ENCODE measurements at regions not wholly inside any gene's neighbourhood (a gene's known extent, or its start where the extent isn't known, plus 50 kb on each side); places are given as distances from the start of the nearest gene placed in this dataset.
"Not testable (repeated sequence)": the region's sequence is repeated elsewhere in the genome, so short reads cannot be mapped to it uniquely, and the experiment has no call there.

- DNase-seq: not testable (repeated sequence)
Measured at GRCh38 chr7:73244782-73245311, 63.8 kb downstream of the NSUN5 start.

GRCh38 chr7:73234994-73235717 is 73.5 kb downstream of the NSUN5 start:
- DNase-seq: not testable (repeated sequence)

GRCh38 chr7:73225745-73226144 is 82.9 kb downstream of the NSUN5 start:
- DNase-seq: not testable (repeated sequence)

GRCh38 chr7:73221724-73222123 is 86.9 kb downstream of the NSUN5 start:
- DNase-seq: not testable (repeated sequence)

- DNase-seq: not testable (repeated sequence)
Measured at GRCh38 chr7:73220766-73221370, 87.8 kb downstream of the NSUN5 start.

GRCh38 chr7:73220357-73220756 is 88.3 kb downstream of the NSUN5 start:
- DNase-seq: not testable (repeated sequence)

- not testable (repeated sequence) for DNase-seq
Measured at GRCh38 chr7:73218802-73219201, 89.8 kb downstream of the NSUN5 start.

- DNase-seq: not testable (repeated sequence)
Measured at GRCh38 chr7:73216046-73216675, 92.5 kb downstream of the NSUN5 start.

GRCh38 chr7:73215232-73215631 is 93.4 kb downstream of the NSUN5 start:
- not testable (repeated sequence) for DNase-seq

- DNase-seq: not testable (repeated sequence)
Measured at GRCh38 chr7:73214471-73214870, 94.2 kb downstream of the NSUN5 start.

- not testable (repeated sequence) for DNase-seq
Measured at GRCh38 chr7:73213076-73213475, 95.5 kb downstream of the NSUN5 start.

- not testable (repeated sequence) for DNase-seq
Measured at GRCh38 chr7:73205594-73205993, 103.0 kb downstream of the NSUN5 start.

- not testable (repeated sequence) for DNase-seq
Measured at GRCh38 chr7:73204898-73205297, 103.7 kb downstream of the NSUN5 start.

- DNase-seq: not testable (repeated sequence)
Measured at GRCh38 chr7:73203312-73203711, 105.3 kb downstream of the NSUN5 start.

- DNase-seq: not testable (repeated sequence)
Measured at GRCh38 chr7:73201264-73201663, 107.4 kb downstream of the NSUN5 start.

GRCh38 chr7:73200518-73201099 is 108.0 kb downstream of the NSUN5 start:
- not testable (repeated sequence) for DNase-seq

GRCh38 chr7:73193991-73194390 is 108.2 kb upstream of the SPDYE9 start:
- not testable (repeated sequence) for DNase-seq

GRCh38 chr7:73190483-73191155 is 104.8 kb upstream of the SPDYE9 start:
- not testable (repeated sequence) for DNase-seq

- not testable (repeated sequence) for DNase-seq
Measured at GRCh38 chr7:73188287-73188686, 102.4 kb upstream of the SPDYE9 start.

GRCh38 chr7:73186589-73187309 is 100.9 kb upstream of the SPDYE9 start:
- not testable (repeated sequence) for DNase-seq

- DNase-seq: not testable (repeated sequence)
Measured at GRCh38 chr7:73176813-73177212, 91.0 kb upstream of the SPDYE9 start.
